PC-9 (cell line): ENCODE measurements at regions not wholly inside any gene's neighbourhood (a gene's known extent, or its start where the extent isn't known, plus 50 kb on each side); places are given as distances from the start of the nearest gene placed in this dataset.

Source experiments
- CTCF ChIP-seq: fragments of 200-600 bp; sonication (generic); conservative IDR thresholded peaks from 2 replicates; pipeline ENCODE4 v1.6.1; 2017; ENCODE audit warnings: mixed run types, antibody characterized with exemption, mild to moderate bottlenecking, moderate library complexity
- EZH2 ChIP-seq: fragments of 200-600 bp; sonication (generic); IDR thresholded peaks from 2 replicates; pipeline ENCODE4 v1.8.0; 2017; ENCODE audit warnings: antibody characterized with exemption, low read depth

- no peak for TF ChIP-seq EZH2
- TF ChIP-seq CTCF = no peak
These were observed 112.3 kb upstream of the COL11A1 start for GRCh38 chr1:103220631-103221041.
